ENCODE measurements at regions not wholly inside any gene's neighbourhood (a gene's known extent, or its start where the extent isn't known, plus 50 kb on each side); places are given as distances from the start of the nearest gene placed in this dataset.
"Not testable (repeated sequence)": the region's sequence is repeated elsewhere in the genome, so short reads cannot be mapped to it uniquely, and the experiment has no call there.

DNA sequence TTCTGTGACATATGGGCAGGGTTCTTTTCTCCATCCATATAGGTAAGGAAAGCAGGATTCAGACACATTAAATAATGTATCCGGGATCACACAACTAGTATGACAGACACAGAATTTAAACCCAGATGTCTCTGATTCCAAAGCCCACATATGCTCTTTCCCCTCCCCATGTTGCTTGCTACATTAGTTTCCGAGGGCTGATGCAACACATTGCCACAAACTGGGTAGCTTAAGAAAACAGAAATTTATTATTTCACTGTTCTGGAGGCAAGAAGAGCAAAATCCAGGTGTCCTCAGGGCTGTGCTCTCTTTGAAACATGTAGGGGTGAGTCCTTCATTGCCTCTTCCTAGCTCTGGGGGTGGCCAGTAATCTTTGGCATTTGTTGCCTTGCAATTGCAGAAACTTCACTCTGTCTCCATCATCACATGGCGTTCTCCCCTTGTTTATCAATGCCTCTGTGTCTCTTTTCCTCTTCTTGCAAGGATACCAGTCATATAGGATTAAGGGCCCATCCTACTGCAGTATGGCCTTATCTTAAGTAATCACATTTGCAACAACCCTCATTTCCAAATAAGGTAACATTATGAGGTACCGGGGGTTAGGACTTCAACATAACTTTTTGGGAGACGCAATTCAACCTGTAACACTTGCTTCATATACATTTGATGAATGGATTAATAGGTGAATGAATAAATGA is 83.0 kb upstream of the CCND2 start:
- H3K4me3 ChIP-seq (ENCODE audit: low read length): no peak overlapping the region
- POLR2A ChIA-PET: no interaction called here
- H3K9me3 ChIP-seq (ENCODE audit: low read length): no peaks in the 10 kb centered on the region
- Mint-ChIP-seq H3K4me3 (no peak overlapping the region), H3K9me3 (no peaks in the 10 kb centered on the region), H3K27ac (no peak overlapping the region), H3K4me1 (no peaks in the 10 kb centered on the region), H3K27me3 (peaks cover 0 to 2% of the 10 kb centered on the region in 2 donors), H3K36me3 (no peaks in the 10 kb centered on the region)
- H3K27me3 ChIP-seq (ENCODE audit: insufficient read depth, low read length, poor library complexity, severe bottlenecking): no peaks in the 10 kb centered on the region
- no peaks in the 10 kb centered on the region for H3K4me1 ChIP-seq (ENCODE audit: insufficient read depth, low read length)
- DNase-seq: no peak
- no peak overlapping the region for H3K27ac ChIP-seq (ENCODE audit: low read depth, low read length)
- H3K36me3 ChIP-seq (ENCODE audit: insufficient read depth, low read length): no peaks in the 10 kb centered on the region
- CTCF ChIA-PET: no interaction called here

DNA sequence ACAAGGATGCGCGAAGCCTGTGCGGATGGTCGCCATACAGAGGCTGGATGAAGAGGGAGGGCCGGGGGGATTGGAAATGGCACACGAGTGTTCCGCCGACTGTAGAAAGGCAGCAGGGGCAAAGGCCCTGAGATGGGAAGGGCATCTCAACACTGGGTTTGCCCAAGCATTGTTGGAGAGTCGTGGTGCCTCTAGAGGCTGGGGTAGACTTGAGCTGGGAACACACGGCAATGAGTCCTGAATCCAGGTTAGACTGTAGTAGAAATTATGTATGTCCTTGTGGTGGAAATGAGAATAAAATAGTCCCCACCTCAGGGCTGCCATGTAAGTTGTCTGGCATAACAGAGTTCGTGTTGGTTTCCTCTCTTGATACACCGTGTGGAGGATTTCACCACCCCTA is 83.8 kb upstream of the CCND2 start:
- Mint-ChIP-seq H3K9me3 (no peaks in the 10 kb centered on the region), H3K27me3 (no peaks in the 10 kb centered on the region), H3K4me1 (no peaks in the 10 kb centered on the region), H3K36me3 (no peaks in the 10 kb centered on the region), H3K27ac (no peak overlapping the region), H3K4me3 (no peak overlapping the region)
- no peak for DNase-seq
- Histone ChIP-seq H3K4me1 (ENCODE audit: insufficient read depth, low read length) (no peaks in the 10 kb centered on the region), H3K27me3 (ENCODE audit: insufficient read depth, low read length, poor library complexity, severe bottlenecking) (no peaks in the 10 kb centered on the region), H3K4me3 (ENCODE audit: low read length) (no peak overlapping the region), H3K9me3 (ENCODE audit: low read length) (no peaks in the 10 kb centered on the region), H3K27ac (ENCODE audit: low read depth, low read length) (no peak overlapping the region), H3K36me3 (ENCODE audit: insufficient read depth, low read length) (no peaks in the 10 kb centered on the region)
- POLR2A ChIA-PET: no interaction called here
- CTCF ChIA-PET: no interaction called here

DNA sequence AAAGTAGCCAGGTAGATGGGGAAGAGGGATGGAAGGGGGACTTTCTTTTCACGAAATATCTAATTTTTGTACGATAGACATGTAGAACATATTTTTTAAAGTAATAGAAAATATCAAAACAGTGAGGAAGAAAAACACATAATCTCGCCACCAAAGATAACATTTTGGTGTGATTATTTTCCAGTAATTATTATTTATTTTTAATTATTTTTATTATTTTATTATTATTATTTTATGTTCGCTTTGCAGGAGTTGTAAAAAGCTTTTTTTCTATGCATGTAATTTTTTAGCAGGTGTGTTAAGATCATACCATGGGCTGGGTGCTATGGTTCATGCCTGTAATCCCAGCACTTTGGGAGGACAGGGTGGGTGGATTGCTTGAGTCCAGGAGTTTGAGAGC is 85.6 kb upstream of the CCND2 start:
- no peaks in the 10 kb centered on the region for H3K4me1 Mint-ChIP-seq
- no peaks in the 10 kb centered on the region for H3K9me3 ChIP-seq (ENCODE audit: low read length)
- DNase-seq: no peak
- H3K9me3 Mint-ChIP-seq: peaks cover 2 to 10% (median 8%) of the 10 kb centered on the region in 5 donors
- H3K27me3 ChIP-seq (ENCODE audit: insufficient read depth, low read length, poor library complexity, severe bottlenecking): no peaks in the 10 kb centered on the region
- no peaks in the 10 kb centered on the region for H3K4me1 ChIP-seq (ENCODE audit: insufficient read depth, low read length)
- peaks cover 0 to 4% (median 0%) of the 10 kb centered on the region in 3 donors for H3K36me3 Mint-ChIP-seq
- ChIA-PET CTCF (no interaction called here), POLR2A (no interaction called here)
- H3K27ac Mint-ChIP-seq: no peak overlapping the region
- H3K4me3 Mint-ChIP-seq: no peak overlapping the region
- H3K36me3 ChIP-seq (ENCODE audit: insufficient read depth, low read length): no peaks in the 10 kb centered on the region
- no peak overlapping the region for H3K27ac ChIP-seq (ENCODE audit: low read depth, low read length)
- H3K4me3 ChIP-seq (ENCODE audit: low read length): no peak overlapping the region
- H3K27me3 Mint-ChIP-seq: no peaks in the 10 kb centered on the region

DNA sequence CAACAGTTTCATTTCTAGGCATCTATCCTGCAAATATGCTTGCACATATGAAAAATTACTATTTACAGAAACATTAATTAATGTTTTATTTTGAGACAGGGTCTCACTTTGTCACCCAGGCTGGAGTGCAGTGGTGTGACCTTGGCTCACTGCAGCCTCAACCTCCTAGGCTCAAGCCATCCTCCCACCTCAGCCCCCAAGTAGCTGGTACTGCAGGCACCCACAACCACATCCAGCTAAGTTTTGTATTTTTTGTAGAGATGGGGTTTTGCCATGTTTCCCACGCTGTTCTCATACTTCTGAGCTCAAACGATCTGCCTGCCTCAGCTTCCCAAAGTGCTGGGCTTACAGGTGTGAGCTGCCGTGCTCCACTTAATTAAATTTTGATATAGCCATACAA is 86.2 kb upstream of the CCND2 start:
- H3K36me3 Mint-ChIP-seq; H3K27me3 ChIP-seq (ENCODE audit: insufficient read depth, low read length, poor library complexity, severe bottlenecking); H3K4me1 ChIP-seq (ENCODE audit: insufficient read depth, low read length); H3K36me3 ChIP-seq (ENCODE audit: insufficient read depth, low read length); DNase-seq; H3K27ac Mint-ChIP-seq; H3K27me3 Mint-ChIP-seq; H3K4me1 Mint-ChIP-seq; POLR2A ChIA-PET; H3K4me3 ChIP-seq (ENCODE audit: low read length); H3K9me3 ChIP-seq (ENCODE audit: low read length); H3K27ac ChIP-seq (ENCODE audit: low read depth, low read length); CTCF ChIA-PET; H3K4me3 Mint-ChIP-seq: not testable (repeated sequence)
- peaks cover 2 to 13% (median 12%) of the 10 kb centered on the region in 5 donors for H3K9me3 Mint-ChIP-seq

DNA sequence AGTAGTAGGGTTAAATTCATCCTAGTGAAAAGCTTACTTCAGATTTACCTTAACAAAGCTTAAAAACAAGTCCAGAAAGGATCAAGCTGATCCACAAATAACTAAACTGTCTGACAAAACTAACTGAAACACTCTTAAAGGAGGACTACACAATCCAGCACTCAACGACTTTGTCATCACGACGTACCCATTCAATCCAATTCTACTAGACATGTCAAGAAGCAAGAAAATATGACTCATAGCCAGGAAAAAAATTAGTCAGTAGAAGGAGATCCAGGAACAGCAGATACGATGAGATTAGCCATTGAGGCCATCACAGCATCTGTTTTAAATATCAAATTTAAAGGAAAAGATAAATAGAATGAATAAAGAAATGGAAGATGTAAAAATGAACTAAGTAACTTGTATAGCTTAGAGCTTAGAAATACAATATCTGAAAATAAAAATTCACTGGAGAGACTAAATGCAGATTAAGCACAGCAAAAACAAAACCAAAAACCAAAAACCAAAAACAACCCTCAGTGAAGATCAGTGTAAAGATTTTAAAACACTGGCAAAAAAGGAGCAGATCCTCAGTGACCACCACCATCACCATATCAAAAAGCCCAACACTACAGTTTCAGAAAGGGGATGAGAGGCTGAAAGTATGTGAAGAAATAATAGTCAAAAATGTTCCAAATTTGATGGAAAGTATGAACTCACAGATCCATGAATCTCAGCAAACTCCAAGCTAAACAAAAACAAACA is 95.0 kb upstream of the CCND2 start:
- Histone ChIP-seq H3K4me3 (ENCODE audit: low read length) (no peak overlapping the region), H3K27me3 (ENCODE audit: insufficient read depth, low read length, poor library complexity, severe bottlenecking) (no peaks in the 10 kb centered on the region), H3K36me3 (ENCODE audit: insufficient read depth, low read length) (no peaks in the 10 kb centered on the region), H3K27ac (ENCODE audit: low read depth, low read length) (no peak overlapping the region), H3K4me1 (ENCODE audit: insufficient read depth, low read length) (no peaks in the 10 kb centered on the region), H3K9me3 (ENCODE audit: low read length) (no peaks in the 10 kb centered on the region)
- Mint-ChIP-seq H3K27me3 (peaks cover 0 to 3% of the 10 kb centered on the region in 2 donors), H3K4me1 (peaks cover 0 to 5% (median 0%) of the 10 kb centered on the region in 3 donors), H3K9me3 (peaks cover 0 to 15% (median 10%) of the 10 kb centered on the region in 5 donors), H3K27ac (no peak overlapping the region), H3K36me3 (peaks cover 0 to 12% (median 2%) of the 10 kb centered on the region in 3 donors), H3K4me3 (no peak overlapping the region)
- ChIA-PET CTCF (interaction anchor here (0.5 to 0.7 kb wide), 2 partner anchors 25 to 63 kb away, joined by 3 read pairs; no protein-coding TSS in a partner anchor), POLR2A (no interaction called here)
- no peak for DNase-seq

DNA sequence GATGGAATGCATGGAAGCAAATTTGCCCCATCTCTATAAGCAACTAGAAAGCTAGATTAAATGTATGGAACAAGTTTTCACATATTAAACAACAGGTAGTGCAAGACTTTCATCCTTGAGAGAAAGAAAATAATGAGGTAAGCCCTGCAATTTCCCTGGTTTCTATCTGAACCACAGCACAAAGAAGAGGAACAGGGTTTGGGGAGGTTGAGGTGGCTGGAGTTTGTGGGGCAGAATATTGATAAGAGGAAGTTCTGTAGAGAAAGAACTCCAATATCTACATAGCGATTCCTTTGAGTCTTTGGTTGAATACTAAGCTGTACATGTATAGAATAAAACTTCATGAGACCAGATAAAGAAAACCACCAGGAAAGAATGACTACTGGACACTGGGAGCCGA is 96.3 kb upstream of the CCND2 start:
- Mint-ChIP-seq H3K4me1 (peaks cover 0 to 5% (median 0%) of the 10 kb centered on the region in 3 donors), H3K27me3 (peaks cover 0 to 3% of the 10 kb centered on the region in 2 donors), H3K4me3 (no peak overlapping the region), H3K27ac (peak overlapping the region in 1 of 8 donors; percentile 16), H3K36me3 (peaks cover 0 to 5% (median 0%) of the 10 kb centered on the region in 3 donors), H3K9me3 (peaks cover 0 to 5% (median 4%) of the 10 kb centered on the region in 5 donors)
- CTCF ChIA-PET: interaction anchor here (1.0 kb wide), 1 partner anchor 12 kb away, joined by 3 read pairs; no protein-coding TSS in a partner anchor
- POLR2A ChIA-PET: no interaction called here
- H3K4me3 ChIP-seq (ENCODE audit: low read length): no peak overlapping the region
- no peaks in the 10 kb centered on the region for H3K9me3 ChIP-seq (ENCODE audit: low read length)
- H3K36me3 ChIP-seq (ENCODE audit: insufficient read depth, low read length): no peaks in the 10 kb centered on the region
- H3K27me3 ChIP-seq (ENCODE audit: insufficient read depth, low read length, poor library complexity, severe bottlenecking): no peaks in the 10 kb centered on the region
- no peak overlapping the region for H3K27ac ChIP-seq (ENCODE audit: low read depth, low read length)
- DNase-seq: no peak
- H3K4me1 ChIP-seq (ENCODE audit: insufficient read depth, low read length): no peaks in the 10 kb centered on the region

DNA sequence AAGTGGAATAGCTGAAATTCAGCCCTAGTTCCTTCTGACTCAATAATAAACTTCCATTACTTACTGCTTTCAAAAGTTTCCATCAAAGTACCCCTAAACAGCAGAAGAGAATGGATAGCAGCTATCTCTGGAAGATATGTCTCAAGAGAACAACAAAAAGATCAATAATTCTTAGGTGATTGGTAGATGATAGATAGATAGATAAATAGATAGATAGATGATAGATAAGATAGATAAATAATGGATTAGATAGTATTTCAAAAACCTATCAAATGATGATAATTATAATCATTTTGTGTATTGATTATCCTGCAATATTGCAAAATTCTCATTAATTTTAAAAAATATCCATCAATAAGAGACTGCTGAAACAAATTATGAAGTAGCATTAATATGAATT is 97.4 kb upstream of the CCND2 start:
- no peak for DNase-seq
- H3K4me1 ChIP-seq (ENCODE audit: insufficient read depth, low read length): no peaks in the 10 kb centered on the region
- Mint-ChIP-seq H3K4me3 (no peak overlapping the region), H3K9me3 (peaks cover 0 to 2% (median 0%) of the 10 kb centered on the region in 5 donors), H3K27me3 (no peaks in the 10 kb centered on the region), H3K36me3 (no peaks in the 10 kb centered on the region), H3K4me1 (peaks cover 0 to 5% (median 0%) of the 10 kb centered on the region in 3 donors), H3K27ac (peak overlapping the region in 1 of 8 donors; percentile 50)
- H3K4me3 ChIP-seq (ENCODE audit: low read length): no peak overlapping the region
- POLR2A ChIA-PET: no interaction called here
- no peaks in the 10 kb centered on the region for H3K36me3 ChIP-seq (ENCODE audit: insufficient read depth, low read length)
- no peak overlapping the region for H3K27ac ChIP-seq (ENCODE audit: low read depth, low read length)
- CTCF ChIA-PET: interaction anchor here (1.0 kb wide), 1 partner anchor 11 kb away, joined by 3 read pairs; no protein-coding TSS in a partner anchor
- no peaks in the 10 kb centered on the region for H3K27me3 ChIP-seq (ENCODE audit: insufficient read depth, low read length, poor library complexity, severe bottlenecking)
- H3K9me3 ChIP-seq (ENCODE audit: low read length): no peaks in the 10 kb centered on the region

DNA sequence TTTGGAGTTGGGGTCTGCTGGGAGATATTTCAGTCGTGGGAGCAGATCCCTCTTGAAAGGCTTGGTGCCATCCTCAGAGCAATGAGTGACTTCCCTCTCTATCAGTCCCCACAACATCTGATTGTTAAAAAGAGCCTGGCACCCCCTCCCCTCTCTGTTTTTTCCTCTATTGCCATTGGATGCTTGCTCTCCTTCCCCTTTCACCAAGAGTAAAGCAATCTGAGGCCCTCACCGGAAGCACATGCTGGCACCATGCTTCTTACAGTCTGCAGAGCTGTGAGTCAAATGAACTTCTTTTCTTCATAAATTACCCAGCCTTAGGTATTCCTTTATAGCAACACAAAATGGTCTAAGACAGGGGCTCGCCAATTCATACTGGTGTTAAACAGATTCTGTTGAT is 99.1 kb upstream of the CCND2 start:
- Histone ChIP-seq H3K9me3 (ENCODE audit: low read length) (no peaks in the 10 kb centered on the region), H3K27ac (ENCODE audit: low read depth, low read length) (no peak overlapping the region), H3K36me3 (ENCODE audit: insufficient read depth, low read length) (no peaks in the 10 kb centered on the region), H3K4me1 (ENCODE audit: insufficient read depth, low read length) (no peaks in the 10 kb centered on the region), H3K4me3 (ENCODE audit: low read length) (no peak overlapping the region), H3K27me3 (ENCODE audit: insufficient read depth, low read length, poor library complexity, severe bottlenecking) (no peaks in the 10 kb centered on the region)
- no peak for DNase-seq
- ChIA-PET CTCF (no interaction called here), POLR2A (no interaction called here)
- Mint-ChIP-seq H3K4me1 (peaks cover 0 to 10% (median 4%) of the 10 kb centered on the region in 3 donors), H3K27me3 (no peaks in the 10 kb centered on the region), H3K9me3 (peaks cover 0 to 2% (median 0%) of the 10 kb centered on the region in 5 donors), H3K4me3 (no peak overlapping the region), H3K36me3 (no peaks in the 10 kb centered on the region), H3K27ac (no peak overlapping the region)

Measured in CD8-positive, alpha-beta memory T cell (primary cell).